DND-41 (cell line): ENCODE measurements at regions not wholly inside any gene's neighbourhood (a gene's known extent, or its start where the extent isn't known, plus 50 kb on each side); places are given as distances from the start of the nearest gene placed in this dataset.

Source experiments
- ATAC-seq: fragments of 200-7000 bp; cut with Tn5 transposase; 3 replicates; pipeline ENCODE4 v1.9.1; 2021; ENCODE audit warnings: low read depth; ENCODE audit not compliant: insufficient read depth
- DNase-seq: peaks from one replicate; pipeline ENCODE4 v3.0.0-alpha.2; 2020
- H2AFZ ChIP-seq: 2 replicates; pipeline ENCODE4 v1.6.0; 2012; ENCODE audit warnings: low read depth, low read length
- H3K27ac ChIP-seq: 2 replicates; pipeline ENCODE4 v1.5.1; 2012; ENCODE audit warnings: low read length, inconsistent platforms
- H3K27me3 ChIP-seq: fragments of 200-600 bp; sonication (generic); 2 replicates; pipeline ENCODE4 v1.6.0; 2012; ENCODE audit warnings: low read length, mild to moderate bottlenecking, inconsistent platforms; ENCODE audit not compliant: insufficient read depth, poor library complexity
- H3K36me3 ChIP-seq: 2 replicates; pipeline ENCODE4 v1.5.1; 2012; ENCODE audit warnings: low read length, inconsistent platforms; ENCODE audit not compliant: insufficient read depth
- H3K4me1 ChIP-seq: 2 replicates; pipeline ENCODE4 v1.5.1; 2012; ENCODE audit warnings: mild to moderate bottlenecking, low read length; ENCODE audit not compliant: insufficient read depth
- H3K4me2 ChIP-seq: 2 replicates; pipeline ENCODE4 v1.6.0; 2012; ENCODE audit warnings: mild to moderate bottlenecking, moderate library complexity, low read length, inconsistent platforms; ENCODE audit not compliant: insufficient read depth
- H3K4me3 ChIP-seq, 2 experiments: fragments of 200-600 bp in 1 of 2; shearing (Covaris generic) in 1 of 2; 2 replicates each; pipeline ENCODE4 v1.5.1; 2012 to 2016; ENCODE audit warnings: inconsistent platforms in 2 of 2, low read length in 2 of 2, mild to moderate bottlenecking in 2 of 2, low read depth in 1 of 2, moderate library complexity in 1 of 2
- H3K79me2 ChIP-seq: 2 replicates; pipeline ENCODE4 v1.6.0; 2012; ENCODE audit warnings: low read length, inconsistent platforms; ENCODE audit not compliant: insufficient read depth
- H3K9ac ChIP-seq: 2 replicates; pipeline ENCODE4 v1.6.0; 2012; ENCODE audit warnings: low read depth, mild to moderate bottlenecking, inconsistent platforms, low read length, moderate library complexity
- H3K9me3 ChIP-seq: 2 replicates; pipeline ENCODE4 v1.5.1; 2012; ENCODE audit warnings: low read length, moderate library complexity, mild to moderate bottlenecking, inconsistent platforms; ENCODE audit not compliant: insufficient read depth, severe bottlenecking
- H4K20me1 ChIP-seq: 2 replicates; pipeline ENCODE4 v1.6.0; 2012; ENCODE audit warnings: low read length; ENCODE audit not compliant: insufficient read depth
- EZH2 ChIP-seq: IDR thresholded peaks from 3 replicates; pipeline ENCODE4 v1.6.1; 2012; ENCODE audit warnings: borderline replicate concordance, low read depth, mild to moderate bottlenecking, moderate library complexity, low read length, inconsistent platforms; ENCODE audit not compliant: severe bottlenecking
- TF ChIP-seq, protein P1 (sequence below): IDR thresholded peaks from 2 replicates; pipeline ENCODE4 v1.5.1; 2012; ENCODE audit warnings: borderline replicate concordance, low read length, moderate library complexity, mild to moderate bottlenecking; ENCODE audit not compliant: poor library complexity, severe bottlenecking; ENCODE audit errors: extremely low read depth

- Histone ChIP-seq H3K27ac (no peak overlapping the region), H3K4me1 (no peaks in the 10 kb centered on the region), H4K20me1 (no peaks in the 10 kb centered on the region), H3K79me2 (no peaks in the 10 kb centered on the region), H3K4me3 (no peak overlapping the region), H3K9ac (no peak overlapping the region), H3K9me3 (no peaks in the 10 kb centered on the region), H3K4me2 (no peak overlapping the region), H3K36me3 (no peaks in the 10 kb centered on the region), H2AFZ (no peak overlapping the region), H3K27me3 (no peaks in the 10 kb centered on the region)
- DNase-seq (no peak), ATAC-seq (no peak)
- TF ChIP-seq, protein P1, sequence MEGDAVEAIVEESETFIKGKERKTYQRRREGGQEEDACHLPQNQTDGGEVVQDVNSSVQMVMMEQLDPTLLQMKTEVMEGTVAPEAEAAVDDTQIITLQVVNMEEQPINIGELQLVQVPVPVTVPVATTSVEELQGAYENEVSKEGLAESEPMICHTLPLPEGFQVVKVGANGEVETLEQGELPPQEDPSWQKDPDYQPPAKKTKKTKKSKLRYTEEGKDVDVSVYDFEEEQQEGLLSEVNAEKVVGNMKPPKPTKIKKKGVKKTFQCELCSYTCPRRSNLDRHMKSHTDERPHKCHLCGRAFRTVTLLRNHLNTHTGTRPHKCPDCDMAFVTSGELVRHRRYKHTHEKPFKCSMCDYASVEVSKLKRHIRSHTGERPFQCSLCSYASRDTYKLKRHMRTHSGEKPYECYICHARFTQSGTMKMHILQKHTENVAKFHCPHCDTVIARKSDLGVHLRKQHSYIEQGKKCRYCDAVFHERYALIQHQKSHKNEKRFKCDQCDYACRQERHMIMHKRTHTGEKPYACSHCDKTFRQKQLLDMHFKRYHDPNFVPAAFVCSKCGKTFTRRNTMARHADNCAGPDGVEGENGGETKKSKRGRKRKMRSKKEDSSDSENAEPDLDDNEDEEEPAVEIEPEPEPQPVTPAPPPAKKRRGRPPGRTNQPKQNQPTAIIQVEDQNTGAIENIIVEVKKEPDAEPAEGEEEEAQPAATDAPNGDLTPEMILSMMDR = no peak
- TF ChIP-seq EZH2 = no peak
These were observed 364.8 kb upstream of the PROK2 start for GRCh38 chr3:72149645-72150300.

DNA sequence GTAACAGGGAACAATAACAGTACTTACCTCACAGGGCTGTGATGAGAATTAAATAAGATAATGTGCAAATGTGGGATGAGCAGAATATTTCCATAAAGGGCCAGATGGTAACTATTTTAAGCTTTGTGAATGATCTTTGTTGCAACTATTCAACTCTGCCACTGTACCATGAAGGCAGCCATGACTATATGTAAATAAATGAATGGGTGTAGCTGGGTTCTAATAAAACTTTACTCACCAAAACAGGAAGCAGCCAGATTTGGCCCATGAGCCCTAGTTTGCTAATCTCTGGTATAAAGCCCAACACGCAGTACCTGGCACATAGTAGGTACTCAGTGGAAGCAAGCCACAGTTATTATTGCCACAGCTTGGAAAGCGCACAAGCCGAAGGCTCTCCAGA, 362.7 kb upstream of the PROK2 start:
- Histone ChIP-seq H2AFZ (no peak overlapping the region), H3K27me3 (no peaks in the 10 kb centered on the region), H4K20me1 (no peaks in the 10 kb centered on the region), H3K4me1 (no peaks in the 10 kb centered on the region), H3K36me3 (no peaks in the 10 kb centered on the region), H3K4me3 (no peak overlapping the region), H3K9ac (no peak overlapping the region), H3K79me2 (no peaks in the 10 kb centered on the region), H3K9me3 (no peaks in the 10 kb centered on the region), H3K27ac (no peak overlapping the region), H3K4me2 (no peak overlapping the region)
- no peak for ATAC-seq
- TF ChIP-seq, protein P1 = no peak
- TF ChIP-seq EZH2 = no peak
- no peak for DNase-seq

DNA sequence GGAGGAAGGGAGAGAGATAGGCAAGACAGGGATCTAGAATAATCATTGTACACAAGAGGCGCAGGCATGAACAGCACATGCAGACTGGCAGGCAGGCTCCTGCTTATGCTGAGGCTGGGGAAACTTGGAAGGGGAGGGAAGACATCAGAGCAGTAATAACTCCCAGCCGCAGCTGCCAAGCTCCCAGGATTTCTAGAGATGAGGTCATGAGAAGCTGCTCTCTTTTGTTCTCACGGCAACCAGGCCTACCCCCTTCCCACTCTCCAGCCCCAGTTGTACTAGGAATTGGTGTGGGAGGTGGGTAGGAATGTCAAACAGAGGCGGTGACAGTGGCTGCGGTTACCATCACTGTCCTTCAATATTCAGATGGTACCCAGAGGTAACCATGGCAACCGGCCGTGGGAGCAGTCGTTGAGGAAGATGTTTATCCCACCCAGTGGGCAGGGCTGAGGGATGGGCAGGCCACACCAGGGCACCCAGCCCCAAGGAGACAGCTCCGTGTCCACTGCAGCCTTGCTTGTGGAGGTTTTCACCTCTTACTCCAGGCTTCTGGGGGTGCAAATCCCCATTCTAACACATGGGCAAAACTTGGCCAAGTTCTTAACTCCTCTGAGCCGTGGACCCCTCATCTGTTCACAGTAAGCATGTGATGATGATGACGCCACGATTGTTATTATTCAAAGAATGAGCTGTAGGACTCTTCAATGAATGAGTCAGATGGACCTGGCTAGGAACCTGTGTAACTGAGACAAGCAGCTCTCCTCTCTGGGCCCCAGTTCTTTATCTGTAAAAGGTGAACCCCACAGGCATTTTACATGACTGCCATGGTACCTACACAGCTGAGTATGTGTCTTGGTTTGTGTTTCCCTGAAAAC, 360.8 kb upstream of the PROK2 start:
- no peaks in the 10 kb centered on the region for H3K79me2 ChIP-seq

More for the DNA sequence above, 360.8 kb upstream of the PROK2 start:
- no peak overlapping the region for H3K4me3 ChIP-seq
- H2AFZ ChIP-seq = no peak overlapping the region
- H3K27ac ChIP-seq = no peak overlapping the region
- ATAC-seq (no peak), DNase-seq (no peak)
- no peaks in the 10 kb centered on the region for H3K9me3 ChIP-seq
- H3K36me3 ChIP-seq = no peaks in the 10 kb centered on the region
- H3K27me3 ChIP-seq = no peaks in the 10 kb centered on the region
- H3K4me1 ChIP-seq = no peaks in the 10 kb centered on the region
- no peaks in the 10 kb centered on the region for H4K20me1 ChIP-seq
- TF ChIP-seq, protein P1 = no peak
- no peak for TF ChIP-seq EZH2
- no peak overlapping the region for H3K4me2 ChIP-seq
- H3K9ac ChIP-seq = no peak overlapping the region
